HepG2 (cell line): ENCODE measurements at regions not wholly inside any gene's neighbourhood (a gene's known extent, or its start where the extent isn't known, plus 50 kb on each side); places are given as distances from the start of the nearest gene placed in this dataset.

ENCODE experiments used
- ATAC-seq: fragments of 200-7000 bp; cut with Tn5 transposase; 3 replicates; pipeline ENCODE4 v1.9.1; 2020; ENCODE audit warnings: mild to moderate bottlenecking, moderate library complexity
- BruUV-seq: library from RNA; stranded (reverse); fragments of 400-500 nt; replicated peaks from 2 replicates; lab custom pipeline; 2021; lab: Mats Ljungman, UMichigan
- CTCF ChIA-PET: fragments of 300-600 bp; formaldehyde crosslinking; extraction: SDS; loops from one replicate; lab custom pipeline; 2021; ENCODE audit warnings: low total read pairs, inconsistent platforms, low intra/inter-chr PET ratio; lab: Yijun Ruan, JAX
- POLR2A ChIA-PET: fragments of 350-600 bp; sonication (Branson Sonifier 250); formaldehyde crosslinking; loops from one replicate; lab custom pipeline; 2020; ENCODE audit warnings: antibody characterized with exemption, inconsistent platforms; lab: Yijun Ruan, JAX
- DNase-seq: peaks from one replicate; pipeline ENCODE4 v3.0.0-alpha.2; 2015; ENCODE audit warnings: low spot score
- FAIRE-seq: peaks from 3 replicates; lab custom pipeline; 2011; peaks lifted over from hg19 to GRCh38; lab: Jason Lieb, UNC
- H2AFZ ChIP-seq: one replicate; pipeline ENCODE4 v1.6.1; 2011; ENCODE audit warnings: low read length, inconsistent platforms
- H3K27ac ChIP-seq: fragments of 300-600 bp; 3 replicates; pipeline ENCODE4 v1.8.0; 2011; ENCODE audit warnings: mixed run types, mild to moderate bottlenecking, mixed read lengths, low read length, inconsistent platforms; ENCODE audit not compliant: insufficient read depth; ENCODE audit errors: extremely low read length
- H3K27me3 ChIP-seq, 2 experiments: fragments of 200-600 bp in 1 of 2; 2 replicates in 1 of 2; 3 replicates in 1 of 2; pipeline versions ENCODE4 v1.6.0 to v1.8.0; 2011; ENCODE audit warnings: low read length in 2 of 2, mild to moderate bottlenecking in 2 of 2, moderate library complexity in 2 of 2, inconsistent platforms in 1 of 2; ENCODE audit not compliant: insufficient read depth in 2 of 2, control insufficient read depth in 1 of 2
- H3K36me3 ChIP-seq, 2 experiments: fragments of 200-600 bp in 1 of 2; replicated peaks in 1 of 2; 2 replicates in 1 of 2; 3 replicates in 1 of 2; pipeline versions ENCODE4 v1.5.1 to v1.8.0; 2011; ENCODE audit warnings: low read length in 2 of 2, inconsistent platforms in 1 of 2; ENCODE audit not compliant: insufficient read depth in 2 of 2, control insufficient read depth in 1 of 2
- H3K4me1 ChIP-seq: 2 replicates; pipeline ENCODE4 v1.5.1; 2012; ENCODE audit warnings: low read length, inconsistent platforms; ENCODE audit not compliant: insufficient read depth
- H3K4me2 ChIP-seq: 2 replicates; pipeline ENCODE4 v1.6.0; 2011; ENCODE audit warnings: low read depth, low read length, inconsistent platforms
- H3K4me3 ChIP-seq, 3 experiments: fragments of 200-600 bp in 1 of 3; sonication (generic), shearing (Covaris generic) in 1 of 3; replicated peaks in 1 of 3; 2 replicates each; pipeline ENCODE4 v1.5.1; 2011 to 2016; ENCODE audit warnings: low read length in 3 of 3, inconsistent platforms in 2 of 3, low read depth in 2 of 3, mild to moderate bottlenecking in 2 of 3, control low read depth in 1 of 3, mixed read lengths in 1 of 3; ENCODE audit not compliant: insufficient read depth in 1 of 3
- H3K79me2 ChIP-seq: one replicate; pipeline ENCODE4 v1.6.1; 2011; ENCODE audit warnings: low read length, inconsistent platforms; ENCODE audit not compliant: insufficient read depth
- H3K9ac ChIP-seq: 2 replicates; pipeline ENCODE4 v1.6.0; 2011; ENCODE audit warnings: mild to moderate bottlenecking, low read depth, low read length, inconsistent platforms; ENCODE audit not compliant: insufficient read depth
- H3K9me3 ChIP-seq: 2 replicates; pipeline ENCODE4 v1.5.1; 2012; ENCODE audit warnings: mild to moderate bottlenecking, low read length
- H4K20me1 ChIP-seq: 2 replicates; pipeline ENCODE4 v1.6.0; 2011; ENCODE audit warnings: inconsistent platforms, mild to moderate bottlenecking, low read length, moderate library complexity; ENCODE audit not compliant: insufficient read depth
- ATF7 ChIP-seq, 2 experiments: fragments of 450-650 bp in 1 of 2; sonication (generic) in 1 of 2; formaldehyde crosslinking in 1 of 2; IDR thresholded peaks; 2 replicates each; pipeline versions ENCODE4 v1.4.0 to v1.6.1; 2016 to 2020; ENCODE audit warnings: antibody characterized with exemption in 1 of 2, mild to moderate bottlenecking in 1 of 2, missing genetic modification reagents in 1 of 2
- CCDC6 ChIP-seq: sonication (generic); formaldehyde crosslinking; IDR thresholded peaks from 2 replicates; pipeline ENCODE4 v1.8.1; 2022; ENCODE audit warnings: mild to moderate bottlenecking, missing genetic modification reagents, moderate library complexity
- MAF1 ChIP-seq: sonication (generic); formaldehyde crosslinking; IDR thresholded peaks from 2 replicates; pipeline ENCODE4 v1.5.0; 2020; ENCODE audit warnings: missing genetic modification reagents, borderline replicate concordance
- ZFAT ChIP-seq: sonication (generic); formaldehyde crosslinking; conservative IDR thresholded peaks from 2 replicates; pipeline ENCODE4 v1.8.1; 2023; ENCODE audit warnings: missing genetic modification reagents, inconsistent platforms
- ZSCAN30 ChIP-seq: sonication (generic); formaldehyde crosslinking; IDR thresholded peaks from 2 replicates; pipeline ENCODE4 v1.5.0; 2020; ENCODE audit warnings: mild to moderate bottlenecking, missing genetic modification reagents
- WGBS: methylation state at CpG from one replicate; pipeline ENCODE4 v1.1.6; 2017; ENCODE audit warnings: low lambda C conversion rate; 5-methylcytosine and 5-hydroxymethylcytosine counted together
- in situ Hi-C: cut with HindIII; loops from 2 replicates; pipeline ENCODE4 v1.10.0; 2017; ENCODE audit warnings: low pct_unique_long_range_greater_than_20kb; ENCODE audit not compliant: extremely low pct_ligation_motif_present
- intact Hi-C: fragments of 100-400 bp; cut with micrococcal nuclease; formaldehyde crosslinking; loops from one replicate; pipeline ENCODE4 v1.10.0; 2022; ENCODE audit not compliant: unreplicated experiment
- TF ChIP-seq, protein P1 (sequence below), 2 experiments: fragments of 450-650 bp in 1 of 2; sonication (generic) in 1 of 2; formaldehyde crosslinking in 1 of 2; IDR thresholded peaks; 2 replicates each; pipeline versions ENCODE4 v1.6.1 to v1.8.0; 2016 to 2022; ENCODE audit warnings: antibody characterized with exemption in 1 of 2, mild to moderate bottlenecking in 1 of 2, missing genetic modification reagents in 1 of 2
- TF ChIP-seq, protein P2 (sequence below): fragments of 450-650 bp; IDR thresholded peaks from 2 replicates; pipeline ENCODE4 v1.6.1; 2016

DNA sequence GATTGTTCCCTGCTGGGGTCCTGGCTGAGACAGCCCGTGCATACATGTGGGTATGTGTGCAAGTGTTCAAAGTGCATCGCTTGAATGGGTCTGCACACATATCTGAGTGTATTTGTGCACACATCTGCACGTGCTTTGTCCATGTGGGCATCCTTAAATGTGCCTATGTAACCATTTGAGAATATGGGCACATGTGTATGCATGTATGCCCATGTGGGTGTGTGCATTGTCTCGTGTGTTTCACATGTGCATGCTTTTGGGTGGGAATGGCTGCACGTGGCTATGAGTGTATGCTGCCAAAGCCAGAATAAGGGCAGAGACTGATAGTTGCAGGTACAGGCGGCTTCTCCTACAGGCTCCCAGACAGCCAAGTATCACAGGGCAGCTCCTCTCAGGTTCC lies 107.3 kb downstream of the LHX2 start:
- FAIRE-seq = no peak

DNA sequence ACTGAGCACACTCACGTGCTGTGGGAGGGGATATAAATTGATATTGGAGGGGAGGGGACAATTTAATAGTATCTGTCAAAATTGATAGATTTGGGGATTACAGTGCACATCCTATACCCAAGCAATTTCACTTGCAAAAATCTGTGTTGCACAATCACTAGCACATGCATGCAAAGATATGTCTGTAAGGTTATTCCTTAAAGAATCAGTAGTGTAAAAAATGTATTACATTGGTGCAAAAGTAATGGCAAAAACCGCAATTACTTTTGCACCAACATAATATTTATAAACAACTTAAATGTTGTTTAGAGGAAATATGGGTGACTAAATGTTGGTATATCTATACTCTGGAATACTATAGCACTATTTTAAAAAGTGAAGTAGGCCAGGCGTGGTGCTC lies 108.7 kb downstream of the LHX2 start:
- Histone ChIP-seq H3K4me1 (no peaks in the 10 kb centered on the region), H4K20me1 (no peaks in the 10 kb centered on the region), H3K9ac (no peak overlapping the region), H3K4me3 (no peak overlapping the region), H3K79me2 (no peaks in the 10 kb centered on the region), H3K27me3 (peaks cover 2 to 8% of the 10 kb centered on the region in 2 experiments; a peak in 3 of 5 replicates), H3K4me2 (no peak overlapping the region), H3K9me3 (no peaks in the 10 kb centered on the region), H3K36me3 (no peaks in the 10 kb centered on the region), H2AFZ (no peak overlapping the region), H3K27ac (no peak overlapping the region)
- ATAC-seq (no peak), DNase-seq (no peak), FAIRE-seq (no peak)
- WGBS = 36% methylated on average over 3 of the region's 3 CpGs
- in situ Hi-C loops (no loop called here), intact Hi-C loops (no loop called here)
- ChIA-PET CTCF (no interaction called here), POLR2A (interaction anchor here (0.6 kb wide), 1 partner anchor 24 kb away, joined by 3 read pairs; no protein-coding TSS in a partner anchor)
- BruUV-seq = no TSS peak
- TF ChIP-seq ATF7 (IDR thresholded peaks at IDR 0.05) (no peak), ATF7 (CRISPR knock-in tag; IDR thresholded peaks at IDR 0.05) (no peak), CCDC6 (CRISPR knock-in tag) (no peak), ZFAT (CRISPR knock-in tag) (no peak)
- TF ChIP-seq, protein P1, sequence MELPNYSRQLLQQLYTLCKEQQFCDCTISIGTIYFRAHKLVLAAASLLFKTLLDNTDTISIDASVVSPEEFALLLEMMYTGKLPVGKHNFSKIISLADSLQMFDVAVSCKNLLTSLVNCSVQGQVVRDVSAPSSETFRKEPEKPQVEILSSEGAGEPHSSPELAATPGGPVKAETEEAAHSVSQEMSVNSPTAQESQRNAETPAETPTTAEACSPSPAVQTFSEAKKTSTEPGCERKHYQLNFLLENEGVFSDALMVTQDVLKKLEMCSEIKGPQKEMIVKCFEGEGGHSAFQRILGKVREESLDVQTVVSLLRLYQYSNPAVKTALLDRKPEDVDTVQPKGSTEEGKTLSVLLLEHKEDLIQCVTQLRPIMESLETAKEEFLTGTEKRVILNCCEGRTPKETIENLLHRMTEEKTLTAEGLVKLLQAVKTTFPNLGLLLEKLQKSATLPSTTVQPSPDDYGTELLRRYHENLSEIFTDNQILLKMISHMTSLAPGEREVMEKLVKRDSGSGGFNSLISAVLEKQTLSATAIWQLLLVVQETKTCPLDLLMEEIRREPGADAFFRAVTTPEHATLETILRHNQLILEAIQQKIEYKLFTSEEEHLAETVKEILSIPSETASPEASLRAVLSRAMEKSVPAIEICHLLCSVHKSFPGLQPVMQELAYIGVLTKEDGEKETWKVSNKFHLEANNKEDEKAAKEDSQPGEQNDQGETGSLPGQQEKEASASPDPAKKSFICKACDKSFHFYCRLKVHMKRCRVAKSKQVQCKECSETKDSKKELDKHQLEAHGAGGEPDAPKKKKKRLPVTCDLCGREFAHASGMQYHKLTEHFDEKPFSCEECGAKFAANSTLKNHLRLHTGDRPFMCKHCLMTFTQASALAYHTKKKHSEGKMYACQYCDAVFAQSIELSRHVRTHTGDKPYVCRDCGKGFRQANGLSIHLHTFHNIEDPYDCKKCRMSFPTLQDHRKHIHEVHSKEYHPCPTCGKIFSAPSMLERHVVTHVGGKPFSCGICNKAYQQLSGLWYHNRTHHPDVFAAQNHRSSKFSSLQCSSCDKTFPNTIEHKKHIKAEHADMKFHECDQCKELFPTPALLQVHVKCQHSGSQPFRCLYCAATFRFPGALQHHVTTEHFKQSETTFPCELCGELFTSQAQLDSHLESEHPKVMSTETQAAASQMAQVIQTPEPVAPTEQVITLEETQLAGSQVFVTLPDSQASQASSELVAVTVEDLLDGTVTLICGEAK (IDR thresholded peaks at IDR 0.05) = peak; percentile 65
- TF ChIP-seq, protein P1 (CRISPR knock-in tag; IDR thresholded peaks at IDR 0.05) = no peak

More for the DNA sequence above, 107.3 kb downstream of the LHX2 start:
- Histone ChIP-seq H3K4me3 (no peak overlapping the region), H3K27ac (no peak overlapping the region), H3K36me3 (no peaks in the 10 kb centered on the region), H3K79me2 (no peaks in the 10 kb centered on the region), H3K9ac (no peak overlapping the region), H3K9me3 (no peaks in the 10 kb centered on the region), H3K4me2 (no peak overlapping the region), H4K20me1 (no peaks in the 10 kb centered on the region), H2AFZ (no peak overlapping the region), H3K27me3 (peaks cover 2 to 8% of the 10 kb centered on the region in 2 experiments; a peak in 3 of 5 replicates), H3K4me1 (no peaks in the 10 kb centered on the region)
- intact Hi-C loops = no loop called here
- TF ChIP-seq ZSCAN30 (CRISPR knock-in tag) = no peak
- no peak for TF ChIP-seq MAF1
- TF ChIP-seq, protein P2, sequence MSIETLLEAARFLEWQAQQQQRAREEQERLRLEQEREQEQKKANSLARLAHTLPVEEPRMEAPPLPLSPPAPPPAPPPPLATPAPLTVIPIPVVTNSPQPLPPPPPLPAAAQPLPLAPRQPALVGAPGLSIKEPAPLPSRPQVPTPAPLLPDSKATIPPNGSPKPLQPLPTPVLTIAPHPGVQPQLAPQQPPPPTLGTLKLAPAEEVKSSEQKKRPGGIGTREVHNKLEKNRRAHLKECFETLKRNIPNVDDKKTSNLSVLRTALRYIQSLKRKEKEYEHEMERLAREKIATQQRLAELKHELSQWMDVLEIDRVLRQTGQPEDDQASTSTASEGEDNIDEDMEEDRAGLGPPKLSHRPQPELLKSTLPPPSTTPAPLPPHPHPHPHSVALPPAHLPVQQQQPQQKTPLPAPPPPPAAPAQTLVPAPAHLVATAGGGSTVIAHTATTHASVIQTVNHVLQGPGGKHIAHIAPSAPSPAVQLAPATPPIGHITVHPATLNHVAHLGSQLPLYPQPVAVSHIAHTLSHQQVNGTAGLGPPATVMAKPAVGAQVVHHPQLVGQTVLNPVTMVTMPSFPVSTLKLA = peak; percentile 96
- in situ Hi-C loops = no loop called here
- POLR2A ChIA-PET = no interaction called here
- DNase-seq = no peak
- ATAC-seq = no peak
- CTCF ChIA-PET = no interaction called here
- 0% methylated on average over 5 of the region's 6 CpGs for WGBS
- BruUV-seq = no TSS peak
